ENCODE measurements at regions not wholly inside any gene's neighbourhood (a gene's known extent, or its start where the extent isn't known, plus 50 kb on each side); places are given as distances from the start of the nearest gene placed in this dataset.

- TF ChIP-seq CTCF (IDR thresholded peaks at IDR 0.05; ENCODE audit: low read depth, low read length): no peak
- H3K4me3 ChIP-seq (ENCODE audit: low read depth, low read length): no peak overlapping the region
Observed at GRCh38 chr6:121578216-121578615, 142.8 kb downstream of the GJA1 start.

GRCh38 chr6:121579478-121579877, 144.0 kb downstream of the GJA1 start:
- no peak overlapping the region for H3K4me3 ChIP-seq (ENCODE audit: low read depth, low read length)
- no peak for TF ChIP-seq CTCF (IDR thresholded peaks at IDR 0.05; ENCODE audit: low read depth, low read length)

GRCh38 chr6:121581327-121581726, 145.9 kb downstream of the GJA1 start:
- TF ChIP-seq CTCF (IDR thresholded peaks at IDR 0.05; ENCODE audit: low read depth, low read length): no peak
- no peak overlapping the region for H3K4me3 ChIP-seq (ENCODE audit: low read depth, low read length)

GRCh38 chr6:121582262-121582661, 146.8 kb downstream of the GJA1 start:
- TF ChIP-seq CTCF (IDR thresholded peaks at IDR 0.05; ENCODE audit: low read depth, low read length): no peak
- H3K4me3 ChIP-seq (ENCODE audit: low read depth, low read length): no peak overlapping the region

- TF ChIP-seq CTCF (IDR thresholded peaks at IDR 0.05; ENCODE audit: low read depth, low read length): no peak
- no peak overlapping the region for H3K4me3 ChIP-seq (ENCODE audit: low read depth, low read length)
Observed at GRCh38 chr6:121584586-121585369, 149.3 kb downstream of the GJA1 start.

- no peak overlapping the region for H3K4me3 ChIP-seq (ENCODE audit: low read depth, low read length)
- TF ChIP-seq CTCF (IDR thresholded peaks at IDR 0.05; ENCODE audit: low read depth, low read length): no peak
Observed at GRCh38 chr6:121590438-121590837, 155.0 kb downstream of the GJA1 start.

- no peak for TF ChIP-seq CTCF (IDR thresholded peaks at IDR 0.05; ENCODE audit: low read depth, low read length)
- no peak overlapping the region for H3K4me3 ChIP-seq (ENCODE audit: low read depth, low read length)
Observed at GRCh38 chr6:121590916-121591315, 155.5 kb downstream of the GJA1 start.

Measured in WI38 (cell line).